ENCODE measurements at regions not wholly inside any gene's neighbourhood (a gene's known extent, or its start where the extent isn't known, plus 50 kb on each side); places are given as distances from the start of the nearest gene placed in this dataset.

- peak overlapping the region in 1 of 2 donors; percentile 8 for H3K4me3 ChIP-seq
- no peak for TF ChIP-seq CTCF (IDR thresholded peaks at IDR 0.05)
- no peak for TF ChIP-seq POLR2AphosphoS5 (IDR thresholded peaks at IDR 0.05)
- no peak for TF ChIP-seq POLR2A (IDR thresholded peaks at IDR 0.05)
- TF ChIP-seq EP300 (IDR thresholded peaks at IDR 0.05) = no peak
- H3K27me3 ChIP-seq = peaks cover 28% of the 10 kb centered on the region
- peak; percentile 74 for ATAC-seq
- WGBS, 2 donors (ENCODE audit: low coverage in 1 of 2) = 67% methylated on average over 6 of the region's 12 CpGs; no CpG with 5 or more reads in 1 of the 2 donors
- no peak overlapping the region for H3K27ac ChIP-seq
- no peaks in the 10 kb centered on the region for H3K9me3 ChIP-seq
- H3K36me3 ChIP-seq = no peaks in the 10 kb centered on the region
- H3K4me1 ChIP-seq = no peaks in the 10 kb centered on the region
These were observed 108.1 kb upstream of the GJB6 start for GRCh38 chr13:20340136-20340758.

GRCh38 chr13:20337884-20338551 lies 105.9 kb upstream of the GJB6 start:
- no peaks in the 10 kb centered on the region for H3K4me1 ChIP-seq
- 80 to 94% methylated on average over 3 to 5 of the region's 5 CpGs for WGBS, 2 donors (ENCODE audit: low coverage in 1 of 2)
- no peak for ATAC-seq
- H3K27ac ChIP-seq = no peak overlapping the region
- TF ChIP-seq CTCF (IDR thresholded peaks at IDR 0.05) = no peak
- no peak for TF ChIP-seq POLR2AphosphoS5 (IDR thresholded peaks at IDR 0.05)
- TF ChIP-seq POLR2A (IDR thresholded peaks at IDR 0.05) = no peak
- no peak for TF ChIP-seq EP300 (IDR thresholded peaks at IDR 0.05)
- no peak overlapping the region for H3K4me3 ChIP-seq
- no peaks in the 10 kb centered on the region for H3K36me3 ChIP-seq
- peaks cover 13% of the 10 kb centered on the region for H3K27me3 ChIP-seq
- no peaks in the 10 kb centered on the region for H3K9me3 ChIP-seq

GRCh38 chr13:20336761-20337160 lies 104.6 kb upstream of the GJB6 start:
- Histone ChIP-seq H3K27ac (no peak overlapping the region), H3K36me3 (no peaks in the 10 kb centered on the region), H3K4me3 (no peak overlapping the region), H3K9me3 (no peaks in the 10 kb centered on the region), H3K27me3 (peaks cover 7% of the 10 kb centered on the region), H3K4me1 (no peaks in the 10 kb centered on the region)
- ATAC-seq = no peak
- TF ChIP-seq POLR2A (IDR thresholded peaks at IDR 0.05) = no peak
- no peak for TF ChIP-seq POLR2AphosphoS5 (IDR thresholded peaks at IDR 0.05)
- no peak for TF ChIP-seq CTCF (IDR thresholded peaks at IDR 0.05)
- 62 to 63% methylated on average over 3 to 4 of the region's 4 CpGs for WGBS, 2 donors (ENCODE audit: low coverage in 1 of 2)

- H3K27me3 ChIP-seq = peaks cover 6% of the 10 kb centered on the region
- H3K4me3 ChIP-seq = no peak overlapping the region
- no peaks in the 10 kb centered on the region for H3K4me1 ChIP-seq
- no peak overlapping the region for H3K27ac ChIP-seq
- 67 to 92% methylated on average over 1 to 3 of the region's 6 CpGs for WGBS, 2 donors (ENCODE audit: low coverage in 1 of 2)
- H3K36me3 ChIP-seq = no peaks in the 10 kb centered on the region
- ATAC-seq = no peak
- H3K9me3 ChIP-seq = no peaks in the 10 kb centered on the region
- TF ChIP-seq CTCF (IDR thresholded peaks at IDR 0.05) = no peak
- TF ChIP-seq POLR2A (IDR thresholded peaks at IDR 0.05) = no peak
- TF ChIP-seq POLR2AphosphoS5 (IDR thresholded peaks at IDR 0.05) = no peak
- no peak for TF ChIP-seq EP300 (IDR thresholded peaks at IDR 0.05)
These were observed 102.2 kb upstream of the GJB6 start for GRCh38 chr13:20334309-20334708.
